NCI-H526 (cell line): ENCODE measurements at regions not wholly inside any gene's neighbourhood (a gene's known extent, or its start where the extent isn't known, plus 50 kb on each side); places are given as distances from the start of the nearest gene placed in this dataset.
"Not testable (repeated sequence)": the region's sequence is repeated elsewhere in the genome, so short reads cannot be mapped to it uniquely, and the experiment has no call there.

Source experiments
- DNase-seq, 2 experiments: peaks; one replicate each; lab custom pipeline; 2025; lab: John Stamatoyannopoulos, UW

- no peak for DNase-seq
These were observed 692.9 kb downstream of the QKI start for GRCh38 chr6:164107297-164107995.

- peak in 1 of 2 experiments; percentile 66 for DNase-seq
These were observed 691.8 kb downstream of the QKI start for GRCh38 chr6:164106345-164106769.

- peak; percentile 6 to 15 for DNase-seq
These were observed 691.2 kb downstream of the QKI start for GRCh38 chr6:164105705-164106104.

GRCh38 chr6:164104432-164104831 is 689.9 kb downstream of the QKI start:
- DNase-seq, result no peak

- DNase-seq, result no peak
These were observed 688.2 kb downstream of the QKI start for GRCh38 chr6:164102693-164103092.

GRCh38 chr6:164101859-164102258 is 687.3 kb downstream of the QKI start:
- DNase-seq, result no peak

GRCh38 chr6:164099269-164099865 is 684.8 kb downstream of the QKI start:
- DNase-seq, result no peak

GRCh38 chr6:164098857-164099267 is 684.3 kb downstream of the QKI start:
- no peak for DNase-seq

GRCh38 chr6:164097551-164098398 is 683.3 kb downstream of the QKI start:
- peak in 1 of 2 experiments; percentile 17 for DNase-seq

GRCh38 chr6:164097056-164097455 is 682.5 kb downstream of the QKI start:
- no peak for DNase-seq

GRCh38 chr6:164095056-164095455 is 680.5 kb downstream of the QKI start:
- no peak for DNase-seq

GRCh38 chr6:164087870-164088269 is 673.4 kb downstream of the QKI start:
- DNase-seq, result no peak

GRCh38 chr6:164087211-164087610 is 672.7 kb downstream of the QKI start:
- no peak for DNase-seq

GRCh38 chr6:164086076-164086887 is 671.8 kb downstream of the QKI start:
- no peak for DNase-seq

- no peak for DNase-seq
These were observed 670.9 kb downstream of the QKI start for GRCh38 chr6:164085091-164086075.

GRCh38 chr6:164079275-164079600 is 664.7 kb downstream of the QKI start:
- DNase-seq, result no peak

GRCh38 chr6:164078532-164079274 is 664.2 kb downstream of the QKI start:
- no peak for DNase-seq

GRCh38 chr6:164076818-164077532 is 662.5 kb downstream of the QKI start:
- not testable (repeated sequence) for DNase-seq

GRCh38 chr6:164075981-164076615 is 661.6 kb downstream of the QKI start:
- DNase-seq, result no peak
